SK-N-SH treated with all-trans-retinoic acid at 6 μM for 48 hours (cell line): ENCODE measurements at regions not wholly inside any gene's neighbourhood (a gene's known extent, or its start where the extent isn't known, plus 50 kb on each side); places are given as distances from the start of the nearest gene placed in this dataset.

Experiments
- ATAC-seq: fragments of 200-7000 bp; cut with Tn5 transposase; 3 replicates; pipeline ENCODE4 v1.9.1; 2020; ENCODE audit warnings: mild to moderate bottlenecking, moderate library complexity
- BACH2 ChIP-seq: fragments of 250-450 bp; sonication (Bioruptor Pico); IDR thresholded peaks from 2 replicates; pipeline ENCODE4 v1.9.0; 2021; ENCODE audit warnings: mild to moderate bottlenecking, borderline replicate concordance
- CREB5 ChIP-seq: fragments of 250-450 bp; sonication (Bioruptor Pico); IDR thresholded peaks from 2 replicates; pipeline ENCODE4 v1.5.1; 2020; ENCODE audit warnings: low read depth, mild to moderate bottlenecking, moderate library complexity
- GLIS3 ChIP-seq: fragments of 250-450 bp; sonication (Bioruptor Pico); IDR thresholded peaks from 2 replicates; pipeline ENCODE4 v1.5.0; 2020; ENCODE audit warnings: mild to moderate bottlenecking, moderate library complexity
- ISL1 ChIP-seq: fragments of 250-450 bp; sonication (Bioruptor Pico); IDR thresholded peaks from 2 replicates; pipeline ENCODE4 v2.1.2; 2022; ENCODE audit warnings: mild to moderate bottlenecking, moderate library complexity
- OSR1 ChIP-seq: fragments of 250-450 bp; sonication (Bioruptor Pico); IDR thresholded peaks from 2 replicates; pipeline ENCODE4 v1.8.0; 2022; ENCODE audit warnings: moderate library complexity, mild to moderate bottlenecking, inconsistent platforms
- PPARA ChIP-seq: fragments of 250-450 bp; sonication (Bioruptor Pico); IDR thresholded peaks from 2 replicates; pipeline ENCODE4 v1.5.0; 2020; ENCODE audit warnings: mild to moderate bottlenecking, borderline replicate concordance
- RARB ChIP-seq: fragments of 250-450 bp; sonication (Bioruptor Pico); IDR thresholded peaks from 2 replicates; pipeline ENCODE4 v1.8.0; 2021; ENCODE audit warnings: mild to moderate bottlenecking, moderate library complexity
- SNAI2 ChIP-seq: fragments of 250-450 bp; sonication (Bioruptor Pico); IDR thresholded peaks from 2 replicates; pipeline ENCODE4 v1.5.0; 2020; ENCODE audit warnings: mild to moderate bottlenecking, moderate library complexity
- TCF4 ChIP-seq: fragments of 250-450 bp; sonication (Bioruptor Pico); IDR thresholded peaks from 2 replicates; pipeline ENCODE4 v1.8.0; 2021; ENCODE audit warnings: mild to moderate bottlenecking, moderate library complexity, borderline replicate concordance
- TOX ChIP-seq: fragments of 250-450 bp; sonication (Bioruptor Pico); IDR thresholded peaks from 2 replicates; pipeline ENCODE4 v1.8.0; 2021; ENCODE audit warnings: mild to moderate bottlenecking, moderate library complexity, borderline replicate concordance
- ZC3H10 ChIP-seq: fragments of 250-450 bp; sonication (Bioruptor Pico); IDR thresholded peaks from 2 replicates; pipeline ENCODE4 v1.5.1; 2021; ENCODE audit warnings: mild to moderate bottlenecking, moderate library complexity
- ZFP3 ChIP-seq: fragments of 250-450 bp; sonication (Bioruptor Pico); IDR thresholded peaks from 2 replicates; pipeline ENCODE4 v1.5.0; 2020; ENCODE audit warnings: mild to moderate bottlenecking, moderate library complexity
- ZFP30 ChIP-seq: fragments of 450-650 bp; formaldehyde crosslinking; IDR thresholded peaks from 2 replicates; pipeline ENCODE4 v1.5.0; 2022; ENCODE audit warnings: mild to moderate bottlenecking, moderate library complexity
- ZNF565 ChIP-seq: fragments of 450-650 bp; formaldehyde crosslinking; conservative IDR thresholded peaks from 2 replicates; pipeline ENCODE4 v1.5.0; 2020; ENCODE audit warnings: low read depth, mild to moderate bottlenecking, moderate library complexity
- ZNF70 ChIP-seq: fragments of 450-650 bp; formaldehyde crosslinking; IDR thresholded peaks from 2 replicates; pipeline ENCODE4 v1.5.0; 2020; ENCODE audit warnings: mild to moderate bottlenecking, moderate library complexity
- ZNF8 ChIP-seq: fragments of 450-650 bp; formaldehyde crosslinking; IDR thresholded peaks from 2 replicates; pipeline ENCODE4 v1.5.0; 2020; ENCODE audit warnings: mild to moderate bottlenecking, moderate library complexity
- TF ChIP-seq, protein P1 (sequence below): fragments of 250-450 bp; sonication (Bioruptor Pico); IDR thresholded peaks from 2 replicates; pipeline ENCODE4 v1.5.0; 2020; ENCODE audit warnings: mild to moderate bottlenecking, moderate library complexity
- TF ChIP-seq, protein P2 (sequence below): fragments of 250-450 bp; sonication (Bioruptor Pico); IDR thresholded peaks from 2 replicates; pipeline ENCODE4 v1.5.1; 2021; ENCODE audit warnings: mild to moderate bottlenecking, moderate library complexity
- TF ChIP-seq, protein P3 (sequence below): fragments of 250-450 bp; sonication (Bioruptor Pico); IDR thresholded peaks from 2 replicates; pipeline ENCODE4 v1.8.0; 2021; ENCODE audit warnings: low read depth, mild to moderate bottlenecking, moderate library complexity, borderline replicate concordance
- TF ChIP-seq, protein P4 (sequence below): fragments of 250-450 bp; sonication (Bioruptor Pico); IDR thresholded peaks from 2 replicates; pipeline ENCODE4 v1.8.0; 2020; ENCODE audit warnings: mild to moderate bottlenecking, moderate library complexity, borderline replicate concordance

- TF ChIP-seq CREB5 (CRISPR knock-in tag) (no peak), ZFP3 (CRISPR knock-in tag) (no peak), GLIS3 (CRISPR knock-in tag) (no peak), TCF4 (CRISPR knock-in tag) (no peak), ZNF70 (no peak), OSR1 (CRISPR knock-in tag) (no peak), ZC3H10 (no peak)
- TF ChIP-seq, protein P1, sequence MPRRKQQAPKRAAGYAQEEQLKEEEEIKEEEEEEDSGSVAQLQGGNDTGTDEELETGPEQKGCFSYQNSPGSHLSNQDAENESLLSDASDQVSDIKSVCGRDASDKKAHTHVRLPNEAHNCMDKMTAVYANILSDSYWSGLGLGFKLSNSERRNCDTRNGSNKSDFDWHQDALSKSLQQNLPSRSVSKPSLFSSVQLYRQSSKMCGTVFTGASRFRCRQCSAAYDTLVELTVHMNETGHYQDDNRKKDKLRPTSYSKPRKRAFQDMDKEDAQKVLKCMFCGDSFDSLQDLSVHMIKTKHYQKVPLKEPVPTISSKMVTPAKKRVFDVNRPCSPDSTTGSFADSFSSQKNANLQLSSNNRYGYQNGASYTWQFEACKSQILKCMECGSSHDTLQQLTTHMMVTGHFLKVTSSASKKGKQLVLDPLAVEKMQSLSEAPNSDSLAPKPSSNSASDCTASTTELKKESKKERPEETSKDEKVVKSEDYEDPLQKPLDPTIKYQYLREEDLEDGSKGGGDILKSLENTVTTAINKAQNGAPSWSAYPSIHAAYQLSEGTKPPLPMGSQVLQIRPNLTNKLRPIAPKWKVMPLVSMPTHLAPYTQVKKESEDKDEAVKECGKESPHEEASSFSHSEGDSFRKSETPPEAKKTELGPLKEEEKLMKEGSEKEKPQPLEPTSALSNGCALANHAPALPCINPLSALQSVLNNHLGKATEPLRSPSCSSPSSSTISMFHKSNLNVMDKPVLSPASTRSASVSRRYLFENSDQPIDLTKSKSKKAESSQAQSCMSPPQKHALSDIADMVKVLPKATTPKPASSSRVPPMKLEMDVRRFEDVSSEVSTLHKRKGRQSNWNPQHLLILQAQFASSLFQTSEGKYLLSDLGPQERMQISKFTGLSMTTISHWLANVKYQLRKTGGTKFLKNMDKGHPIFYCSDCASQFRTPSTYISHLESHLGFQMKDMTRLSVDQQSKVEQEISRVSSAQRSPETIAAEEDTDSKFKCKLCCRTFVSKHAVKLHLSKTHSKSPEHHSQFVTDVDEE (CRISPR knock-in tag): no peak
- TF ChIP-seq, protein P2, sequence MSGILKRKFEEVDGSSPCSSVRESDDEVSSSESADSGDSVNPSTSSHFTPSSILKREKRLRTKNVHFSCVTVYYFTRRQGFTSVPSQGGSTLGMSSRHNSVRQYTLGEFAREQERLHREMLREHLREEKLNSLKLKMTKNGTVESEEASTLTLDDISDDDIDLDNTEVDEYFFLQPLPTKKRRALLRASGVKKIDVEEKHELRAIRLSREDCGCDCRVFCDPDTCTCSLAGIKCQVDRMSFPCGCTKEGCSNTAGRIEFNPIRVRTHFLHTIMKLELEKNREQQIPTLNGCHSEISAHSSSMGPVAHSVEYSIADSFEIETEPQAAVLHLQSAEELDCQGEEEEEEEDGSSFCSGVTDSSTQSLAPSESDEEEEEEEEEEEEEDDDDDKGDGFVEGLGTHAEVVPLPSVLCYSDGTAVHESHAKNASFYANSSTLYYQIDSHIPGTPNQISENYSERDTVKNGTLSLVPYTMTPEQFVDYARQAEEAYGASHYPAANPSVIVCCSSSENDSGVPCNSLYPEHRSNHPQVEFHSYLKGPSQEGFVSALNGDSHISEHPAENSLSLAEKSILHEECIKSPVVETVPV (CRISPR knock-in tag): no peak
- ATAC-seq: no peak
These were observed 322.6 kb upstream of the TLE3 start for GRCh38 chr15:70420086-70420947.

DNA sequence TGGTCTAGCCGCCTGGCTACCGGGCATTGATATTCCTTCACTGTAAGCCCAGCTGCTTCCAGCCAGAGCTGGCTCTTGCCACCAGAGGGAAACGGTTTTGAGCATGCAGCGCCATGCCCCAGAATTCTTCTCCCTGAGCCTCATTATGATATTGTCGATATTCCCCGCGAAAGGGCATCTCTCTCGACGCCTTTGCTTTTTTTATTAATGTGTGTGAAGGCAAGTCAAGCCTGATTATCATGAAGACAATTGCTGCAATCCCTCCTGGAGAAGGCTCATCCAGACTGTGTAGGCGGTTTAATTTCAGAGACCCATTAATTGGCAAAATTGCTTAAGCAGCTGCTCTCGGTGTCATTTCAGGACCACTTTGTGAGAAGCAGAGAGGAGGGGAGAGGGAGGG is 321.2 kb upstream of the TLE3 start:
- ATAC-seq: no peak
- TF ChIP-seq, protein P3, sequence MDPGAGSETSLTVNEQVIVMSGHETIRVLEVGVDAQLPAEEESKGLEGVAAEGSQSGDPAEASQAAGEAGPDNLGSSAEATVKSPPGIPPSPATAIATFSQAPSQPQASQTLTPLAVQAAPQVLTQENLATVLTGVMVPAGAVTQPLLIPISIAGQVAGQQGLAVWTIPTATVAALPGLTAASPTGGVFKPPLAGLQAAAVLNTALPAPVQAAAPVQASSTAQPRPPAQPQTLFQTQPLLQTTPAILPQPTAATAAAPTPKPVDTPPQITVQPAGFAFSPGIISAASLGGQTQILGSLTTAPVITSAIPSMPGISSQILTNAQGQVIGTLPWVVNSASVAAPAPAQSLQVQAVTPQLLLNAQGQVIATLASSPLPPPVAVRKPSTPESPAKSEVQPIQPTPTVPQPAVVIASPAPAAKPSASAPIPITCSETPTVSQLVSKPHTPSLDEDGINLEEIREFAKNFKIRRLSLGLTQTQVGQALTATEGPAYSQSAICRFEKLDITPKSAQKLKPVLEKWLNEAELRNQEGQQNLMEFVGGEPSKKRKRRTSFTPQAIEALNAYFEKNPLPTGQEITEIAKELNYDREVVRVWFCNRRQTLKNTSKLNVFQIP (CRISPR knock-in tag): no peak
- TF ChIP-seq ZFP3 (CRISPR knock-in tag): no peak
- no peak for TF ChIP-seq TCF4 (CRISPR knock-in tag)
- TF ChIP-seq ZFP30 (CRISPR knock-in tag): no peak
- TF ChIP-seq ISL1 (CRISPR knock-in tag): no peak
- TF ChIP-seq, protein P2 (CRISPR knock-in tag): no peak
- TF ChIP-seq OSR1 (CRISPR knock-in tag): no peak
- TF ChIP-seq ZNF8 (CRISPR knock-in tag): no peak
- no peak for TF ChIP-seq TOX
- TF ChIP-seq ZNF565: no peak
- no peak for TF ChIP-seq RARB (CRISPR knock-in tag)
- TF ChIP-seq ZC3H10: no peak
- TF ChIP-seq GLIS3 (CRISPR knock-in tag): no peak
- TF ChIP-seq SNAI2 (CRISPR knock-in tag): no peak
- TF ChIP-seq BACH2 (CRISPR knock-in tag): no peak

DNA sequence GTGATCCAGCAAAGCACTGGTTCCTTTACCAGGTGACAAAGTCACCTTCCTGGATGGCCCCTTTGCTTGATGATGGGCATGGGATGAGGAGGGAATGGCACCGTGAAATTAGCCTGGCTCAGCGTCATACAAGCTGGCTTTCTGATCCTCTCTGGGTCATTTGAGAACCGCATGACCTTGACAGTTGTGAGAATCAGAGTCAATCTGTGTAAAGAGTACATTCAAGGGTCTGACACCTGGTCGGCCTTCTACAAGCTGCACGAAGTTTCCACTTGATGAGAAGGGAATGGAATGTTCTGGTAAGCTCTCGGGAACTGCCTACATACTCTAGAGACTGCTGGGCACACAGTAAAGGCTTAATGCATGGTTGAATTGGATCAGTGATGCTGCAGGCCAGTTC is 319.8 kb upstream of the TLE3 start:
- no peak for TF ChIP-seq TCF4 (CRISPR knock-in tag)
- no peak for TF ChIP-seq ZNF565
- TF ChIP-seq PPARA (CRISPR knock-in tag): no peak
- TF ChIP-seq, protein P2 (CRISPR knock-in tag): no peak
- TF ChIP-seq ZFP30 (CRISPR knock-in tag): no peak
- TF ChIP-seq ISL1 (CRISPR knock-in tag): no peak
- TF ChIP-seq, protein P1 (CRISPR knock-in tag): no peak
- TF ChIP-seq, protein P4, sequence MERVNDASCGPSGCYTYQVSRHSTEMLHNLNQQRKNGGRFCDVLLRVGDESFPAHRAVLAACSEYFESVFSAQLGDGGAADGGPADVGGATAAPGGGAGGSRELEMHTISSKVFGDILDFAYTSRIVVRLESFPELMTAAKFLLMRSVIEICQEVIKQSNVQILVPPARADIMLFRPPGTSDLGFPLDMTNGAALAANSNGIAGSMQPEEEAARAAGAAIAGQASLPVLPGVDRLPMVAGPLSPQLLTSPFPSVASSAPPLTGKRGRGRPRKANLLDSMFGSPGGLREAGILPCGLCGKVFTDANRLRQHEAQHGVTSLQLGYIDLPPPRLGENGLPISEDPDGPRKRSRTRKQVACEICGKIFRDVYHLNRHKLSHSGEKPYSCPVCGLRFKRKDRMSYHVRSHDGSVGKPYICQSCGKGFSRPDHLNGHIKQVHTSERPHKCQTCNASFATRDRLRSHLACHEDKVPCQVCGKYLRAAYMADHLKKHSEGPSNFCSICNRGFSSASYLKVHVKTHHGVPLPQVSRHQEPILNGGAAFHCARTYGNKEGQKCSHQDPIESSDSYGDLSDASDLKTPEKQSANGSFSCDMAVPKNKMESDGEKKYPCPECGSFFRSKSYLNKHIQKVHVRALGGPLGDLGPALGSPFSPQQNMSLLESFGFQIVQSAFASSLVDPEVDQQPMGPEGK (CRISPR knock-in tag): no peak
- ATAC-seq: no peak
